B cell (primary cell): ENCODE measurements at regions not wholly inside any gene's neighbourhood (a gene's known extent, or its start where the extent isn't known, plus 50 kb on each side); places are given as distances from the start of the nearest gene placed in this dataset.

Source experiments
- ATAC-seq: fragments of 200-7000 bp; cut with Tn5 transposase; one replicate; pipeline ENCODE4 v1.10.0; 2021; ENCODE audit warnings: low read depth, mild to moderate bottlenecking, moderate number of reproducible peaks, moderate library complexity
- CTCF ChIA-PET: fragments of 350-600 bp; sonication (Branson Sonifier 250); formaldehyde crosslinking; loops from one replicate; lab custom pipeline; 2021; ENCODE audit warnings: antibody characterized with exemption, inconsistent platforms; lab: Charles Lee
- POLR2A ChIA-PET: fragments of 350-600 bp; sonication (Branson Sonifier 250); formaldehyde crosslinking; loops from one replicate; lab custom pipeline; 2021; ENCODE audit warnings: antibody characterized with exemption; lab: Charles Lee
- DNase-seq: peaks from one replicate; pipeline ENCODE4 v3.0.0; 2013
- H2AFZ ChIP-seq: 2 replicates; pipeline ENCODE4 v1.6.1; 2012; ENCODE audit warnings: mild to moderate bottlenecking, low read depth, low read length; ENCODE audit not compliant: insufficient read depth, poor library complexity, severe bottlenecking
- H3K27ac ChIP-seq, 2 donors: 1 replicate in 1 of 2; 2 replicates in 1 of 2; pipeline ENCODE4 v1.5.1; 2012 to 2013; ENCODE audit warnings: low read length in 2 of 2, mild to moderate bottlenecking in 2 of 2, moderate library complexity in 1 of 2
- H3K27me3 ChIP-seq, 4 experiments: fragments of 200-600 bp in 1 of 4; sonication (generic) in 1 of 4; replicated peaks in 1 of 4; 1 replicate in 2 of 4; 2 replicates in 2 of 4; pipeline versions ENCODE4 v1.6.1 to v1.7.0; 2013 to 2016; ENCODE audit warnings: low read length in 3 of 4, mild to moderate bottlenecking in 2 of 4, mixed read lengths in 1 of 4, moderate library complexity in 1 of 4; ENCODE audit not compliant: insufficient read depth in 4 of 4, control insufficient read depth in 3 of 4; ENCODE audit errors: control extremely low read depth in 1 of 4
- H3K36me3 ChIP-seq, 2 experiments: replicated peaks in 1 of 2; 1 replicate in 1 of 2; 2 replicates in 1 of 2; pipeline versions ENCODE4 v1.6.1 to v1.7.1; 2013; ENCODE audit warnings: low read length in 1 of 2; ENCODE audit not compliant: insufficient read depth in 2 of 2, control insufficient read depth in 1 of 2; ENCODE audit errors: control extremely low read depth in 1 of 2, extremely low read depth in 1 of 2
- H3K4me1 ChIP-seq, 2 donors: fragments of 200-600 bp in 1 of 2; sonication (generic) in 1 of 2; 1 replicate in 1 of 2; 2 replicates in 1 of 2; pipeline versions ENCODE4 v1.5.1 to v1.6.1; 2013 to 2017; ENCODE audit warnings: low read length in 2 of 2; ENCODE audit not compliant: control insufficient read depth in 2 of 2, insufficient read depth in 2 of 2
- H3K4me2 ChIP-seq: replicated peaks from 2 replicates; pipeline ENCODE3; 2012; ENCODE audit warnings: mild to moderate bottlenecking, low read depth, low read length; ENCODE audit not compliant: poor library complexity, severe bottlenecking
- H3K4me3 ChIP-seq, 5 experiments: fragments of 200-600 bp in 1 of 5; sonication (generic) in 1 of 5; 1 replicate in 3 of 5; 2 replicates in 2 of 5; pipeline versions ENCODE4 v1.5.1 to v1.7.0; 2011 to 2016; ENCODE audit warnings: low read length in 4 of 5, mild to moderate bottlenecking in 4 of 5, low read depth in 2 of 5, control low read depth in 1 of 5, moderate library complexity in 1 of 5; ENCODE audit not compliant: insufficient read depth in 1 of 5; ENCODE audit errors: control extremely low read depth in 1 of 5, extremely low read depth in 1 of 5
- H3K79me2 ChIP-seq: fragments of 200-600 bp; sonication (generic); one replicate; pipeline ENCODE4 v1.6.0; 2016; ENCODE audit warnings: low read length; ENCODE audit not compliant: control insufficient read depth, insufficient read depth
- H3K9ac ChIP-seq: fragments of 200-600 bp; sonication (generic); 2 replicates; pipeline ENCODE4 v1.6.1; 2017; ENCODE audit warnings: mild to moderate bottlenecking, low read length, moderate library complexity
- H3K9me3 ChIP-seq, 3 donors: one replicate each; pipeline versions ENCODE4 v1.6.1 to v1.7.1; 2013; ENCODE audit warnings: low read length in 2 of 3; ENCODE audit not compliant: control insufficient read depth in 2 of 3, insufficient read depth in 1 of 3; ENCODE audit errors: control extremely low read depth in 1 of 3
- H4K20me1 ChIP-seq: 2 replicates; pipeline ENCODE4 v1.6.0; 2012; ENCODE audit warnings: mild to moderate bottlenecking, low read length; ENCODE audit not compliant: insufficient read depth, control insufficient read depth, poor library complexity, severe bottlenecking
- H3K27ac Mint-ChIP-seq: one replicate; pipeline ENCODE4 v1.8.0; 2021; ENCODE audit warnings: mixed read lengths
- H3K27me3 Mint-ChIP-seq: one replicate; pipeline ENCODE4 v1.8.0; 2021; ENCODE audit warnings: mixed read lengths
- H3K4me1 Mint-ChIP-seq: one replicate; pipeline ENCODE4 v1.8.0; 2021; ENCODE audit warnings: mixed read lengths
- H3K4me3 Mint-ChIP-seq: one replicate; pipeline ENCODE4 v1.8.0; 2021; ENCODE audit warnings: mixed read lengths
- H3K9me3 Mint-ChIP-seq: one replicate; pipeline ENCODE4 v1.8.0; 2022; ENCODE audit warnings: mixed read lengths; ENCODE audit not compliant: insufficient read depth
- CTCF ChIP-seq: fragments of 200-600 bp; IDR thresholded peaks from one replicate; pipeline ENCODE4 v1.8.0; 2022; ENCODE audit warnings: antibody characterized with exemption, mild to moderate bottlenecking
- EZH2 ChIP-seq: IDR thresholded peaks from 2 replicates; pipeline ENCODE4 v1.6.1; 2012; ENCODE audit warnings: borderline replicate concordance, low read depth, mild to moderate bottlenecking, moderate library complexity, low read length; ENCODE audit not compliant: insufficient read depth, poor library complexity, severe bottlenecking
- WGBS: methylation state at CpG from one replicate; pipeline ENCODE4 v1.1.5; 2013; ENCODE audit warnings: missing lambda C conversion rate; ENCODE audit not compliant: insufficient coverage; 5-methylcytosine and 5-hydroxymethylcytosine counted together
- intact Hi-C: fragments of 100-400 bp; cut with micrococcal nuclease; formaldehyde crosslinking; loops from one replicate; pipeline ENCODE4 v1.10.0; 2022

GRCh38 chr17:14553847-14554246 is 253.0 kb downstream of the HS3ST3B1 start:
- Histone ChIP-seq H3K27ac (no peak overlapping the region), H3K9ac (no peak overlapping the region), H2AFZ (no peak overlapping the region), H3K27me3 (peaks cover 0 to 3% (median 0%) of the 10 kb centered on the region in 4 experiments), H3K4me3 (no peak overlapping the region), H3K4me1 (no peaks in the 10 kb centered on the region), H4K20me1 (no peaks in the 10 kb centered on the region), H3K79me2 (no peaks in the 10 kb centered on the region), H3K9me3 (no peaks in the 10 kb centered on the region), H3K36me3 (no peaks in the 10 kb centered on the region), H3K4me2 (no peak overlapping the region)
- 59% methylated on average over 2 of the region's 2 CpGs for WGBS
- DNase-seq, result no peak
- intact Hi-C loops, result loop anchor here (10.0 kb wide), 1 partner anchor 959 kb away; no protein-coding TSS in a partner anchor
- ChIA-PET CTCF (interaction anchor here (1.0 to 2.8 kb wide), 5 partner anchors 203 to 285 kb away, joined by 3 to 10 read pairs (median 4); partner anchors contain the start of gene HS3ST3B1), POLR2A (no interaction called here)
- H3K4me1 Mint-ChIP-seq, result peaks cover 3% of the 10 kb centered on the region
- no peak overlapping the region for H3K4me3 Mint-ChIP-seq
- H3K27me3 Mint-ChIP-seq, result peaks cover 12% of the 10 kb centered on the region
- no peaks in the 10 kb centered on the region for H3K9me3 Mint-ChIP-seq
- H3K27ac Mint-ChIP-seq, result no peak overlapping the region
- TF ChIP-seq CTCF, result no peak
- no peak for TF ChIP-seq EZH2
- no peak for ATAC-seq

- Mint-ChIP-seq H3K27ac (no peak overlapping the region), H3K9me3 (no peaks in the 10 kb centered on the region), H3K4me3 (no peak overlapping the region), H3K27me3 (peaks cover 23% of the 10 kb centered on the region), H3K4me1 (peaks cover 3% of the 10 kb centered on the region)
- DNase-seq (no peak), ATAC-seq (no peak)
- intact Hi-C loops, result loop anchor here (10.0 kb wide), 1 partner anchor 958 kb away; no protein-coding TSS in a partner anchor
- CTCF ChIA-PET, result no interaction called here
- Histone ChIP-seq H3K9ac (no peak overlapping the region), H3K27ac (no peak overlapping the region), H3K79me2 (no peaks in the 10 kb centered on the region), H3K27me3 (no peaks in the 10 kb centered on the region), H3K36me3 (no peaks in the 10 kb centered on the region), H3K4me2 (no peak overlapping the region), H3K9me3 (no peaks in the 10 kb centered on the region), H2AFZ (no peak overlapping the region), H4K20me1 (no peaks in the 10 kb centered on the region), H3K4me3 (no peak overlapping the region), H3K4me1 (no peaks in the 10 kb centered on the region)
- no peak for TF ChIP-seq CTCF
- no peak for TF ChIP-seq EZH2
- POLR2A ChIA-PET, result no interaction called here
- whole genome bisulfite sequencing, result 88% methylated on average over 3 of the region's 7 CpGs
Measured at GRCh38 chr17:14552306-14552705, 251.4 kb downstream of the HS3ST3B1 start.
